ENCODE measurements at regions not wholly inside any gene's neighbourhood (a gene's known extent, or its start where the extent isn't known, plus 50 kb on each side); places are given as distances from the start of the nearest gene placed in this dataset.

DNA sequence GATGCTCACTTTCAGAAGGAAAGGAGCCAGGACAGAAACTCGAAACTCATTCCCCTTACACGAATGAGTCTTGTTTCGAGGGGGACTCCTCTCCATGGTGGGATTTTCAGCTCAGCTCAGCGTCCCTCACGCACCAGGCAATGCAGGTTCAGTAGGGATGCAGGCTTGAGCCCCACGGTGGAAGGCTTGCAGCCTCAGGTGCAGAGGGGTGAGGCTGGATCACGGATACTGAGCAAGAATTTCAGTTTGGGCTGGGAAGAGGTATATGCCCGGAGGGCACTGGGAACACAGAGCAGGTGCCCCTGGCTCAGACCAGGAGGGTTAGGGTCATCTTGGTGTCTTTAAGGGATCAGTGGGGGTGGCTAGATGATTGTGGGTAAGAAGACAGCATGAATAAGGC, 344.9 kb upstream of the TNRC6C start:
- Histone ChIP-seq H3K79me1 (ENCODE audit: low read depth, low read length) (no peaks in the 10 kb centered on the region), H3K36me3 (ENCODE audit: control insufficient read depth in 2 of 4, insufficient read depth in 4 of 4, low read length in 3 of 4) (no peaks in the 10 kb centered on the region), H3K79me2 (ENCODE audit: control insufficient read depth in 1 of 2, insufficient read depth in 2 of 2, low read length in 2 of 2) (no peaks in the 10 kb centered on the region), H2AK5ac (ENCODE audit: low read depth, low read length) (no peak overlapping the region), H3K4me3 (ENCODE audit: extremely low read depth in 1 of 4, insufficient read depth in 2 of 4, low read depth in 3 of 4, low read length in 4 of 4) (no peak overlapping the region), H4K20me1 (replicated peaks in 1 of 2; ENCODE audit: control insufficient read depth in 1 of 2, insufficient read depth in 2 of 2, low read length in 2 of 2) (no peaks in the 10 kb centered on the region), H2BK120ac (replicated peaks; ENCODE audit: low read depth, low read length) (no peak overlapping the region), H3K23ac (ENCODE audit: insufficient read length) (no peak overlapping the region), H4K5ac (ENCODE audit: insufficient read length, low read depth, low read length) (no peak overlapping the region), H3K23me2 (ENCODE audit: low read depth, low read length) (no peaks in the 10 kb centered on the region), H4K91ac (replicated peaks; ENCODE audit: insufficient read length, low read length) (no peak overlapping the region), H2AFZ (ENCODE audit: low read length) (no peak overlapping the region), H2BK20ac (ENCODE audit: low read length) (no peak overlapping the region), H3K9ac (replicated peaks in 1 of 4; ENCODE audit: extremely low read depth in 1 of 4, low read depth in 3 of 4, low read length in 3 of 4) (no peak overlapping the region), H3K27ac (ENCODE audit: low read depth, low read length) (no peak overlapping the region), H2BK12ac (ENCODE audit: low read depth, low read length) (no peak overlapping the region), H2BK5ac (ENCODE audit: low read depth, low read length) (no peak overlapping the region), H3K27me3 (replicated peaks in 1 of 4; ENCODE audit: control insufficient read depth in 3 of 4, extremely low read depth in 1 of 4, insufficient read depth in 3 of 4, low read length in 3 of 4) (no peaks in the 10 kb centered on the region), H3K4ac (replicated peaks; ENCODE audit: insufficient read length, low read depth, low read length) (no peak overlapping the region), H3K4me2 (ENCODE audit: insufficient read depth in 1 of 2, low read depth in 2 of 2, low read length in 2 of 2) (no peak overlapping the region), H4K8ac (ENCODE audit: extremely low read depth, insufficient read depth, low read length) (no peak overlapping the region), H3K4me1 (replicated peaks in 1 of 4; ENCODE audit: control insufficient read depth in 3 of 4, insufficient read depth in 4 of 4, low read length in 3 of 4) (peaks cover 2 to 6% (median 3%) of the 10 kb centered on the region in 4 experiments; a peak in 5 of 7 replicates), H3K14ac (ENCODE audit: insufficient read length) (no peak overlapping the region), H3K56ac (replicated peaks; ENCODE audit: insufficient read length, low read depth, low read length) (no peak overlapping the region), H3K9me3 (ENCODE audit: insufficient read depth in 2 of 2, low read depth in 1 of 2, low read length in 1 of 2) (0 out of 4 replicates have a peak, but pooled peaks cover 0 to 3% of the 10 kb centered on the region in 2 experiments), H2BK15ac (ENCODE audit: low read length) (no peak overlapping the region), H3K18ac (ENCODE audit: extremely low read depth, low read length) (no peak overlapping the region)
- ChIA-PET CTCF (ENCODE audit: partially characterized antibody) (interaction anchor here (1.3 kb wide), 1 partner anchor 183 kb away, joined by 3 read pairs; no protein-coding TSS in a partner anchor), POLR2A (ENCODE audit: partially characterized antibody) (no interaction called here)
- TF ChIP-seq RNF2 (IDR thresholded peaks at IDR 0.05; ENCODE audit: borderline replicate concordance, low read depth, low read length, missing control alignments, poor library complexity, severe bottlenecking), result no peak
- TF ChIP-seq TAF1 (IDR thresholded peaks at IDR 0.05; ENCODE audit: low read depth, low read length), result no peak
- no peak for TF ChIP-seq TEAD4 (IDR thresholded peaks at IDR 0.05; ENCODE audit: low read depth, low read length)
- no peak for TF ChIP-seq CTBP2 (IDR thresholded peaks at IDR 0.05; ENCODE audit: borderline replicate concordance, insufficient read depth, insufficient read length, low read length)
- 91% methylated on average over 8 of the region's 8 CpGs; no CpG with 5 or more reads in 1 of the 2 experiments for WGBS, 2 experiments (ENCODE audit: extremely low coverage in 1 of 2, insufficient coverage in 1 of 2, insufficient read length in 1 of 2, insufficient replicate concordance in 2 of 2, low coverage in 1 of 2, low lambda C conversion rate in 2 of 2, missing lambda C conversion rate in 1 of 2)
- DNase-seq (ENCODE audit: low read depth in 1 of 2, low spot score in 2 of 2) (no peak), FAIRE-seq (no peak)
